ENCODE measurements at regions not wholly inside any gene's neighbourhood (a gene's known extent, or its start where the extent isn't known, plus 50 kb on each side); places are given as distances from the start of the nearest gene placed in this dataset.

GRCh38 chr6:1079525-1079924 is 232.4 kb upstream of the FOXQ1 start:
- H3K9me3 ChIP-seq, result no peaks in the 10 kb centered on the region
- H3K27me3 ChIP-seq, result no peaks in the 10 kb centered on the region
- WGBS, 2 donors, result 79 to 82% methylated on average over 6 of the region's 6 CpGs
- TF ChIP-seq POLR2A (IDR thresholded peaks at IDR 0.05), result no peak
- H3K36me3 ChIP-seq (ENCODE audit: low read depth, missing control alignments), result no peaks in the 10 kb centered on the region
- H3K4me3 ChIP-seq, result no peak overlapping the region
- H3K27ac ChIP-seq, result no peak overlapping the region
- no peaks in the 10 kb centered on the region for H3K4me1 ChIP-seq
- intact Hi-C loops (cut with DNase I; ENCODE audit: low total_unique reads), result no loop called here
- DNase-seq, result no peak

GRCh38 chr6:1077478-1078416 is 234.2 kb upstream of the FOXQ1 start:
- H3K36me3 ChIP-seq (ENCODE audit: low read depth, missing control alignments), result no peaks in the 10 kb centered on the region
- H3K4me3 ChIP-seq, result no peak overlapping the region
- WGBS, 2 donors, result 90 to 94% methylated on average over 22 of the region's 22 CpGs
- no peak for TF ChIP-seq POLR2A (IDR thresholded peaks at IDR 0.05)
- TF ChIP-seq, protein P1, sequence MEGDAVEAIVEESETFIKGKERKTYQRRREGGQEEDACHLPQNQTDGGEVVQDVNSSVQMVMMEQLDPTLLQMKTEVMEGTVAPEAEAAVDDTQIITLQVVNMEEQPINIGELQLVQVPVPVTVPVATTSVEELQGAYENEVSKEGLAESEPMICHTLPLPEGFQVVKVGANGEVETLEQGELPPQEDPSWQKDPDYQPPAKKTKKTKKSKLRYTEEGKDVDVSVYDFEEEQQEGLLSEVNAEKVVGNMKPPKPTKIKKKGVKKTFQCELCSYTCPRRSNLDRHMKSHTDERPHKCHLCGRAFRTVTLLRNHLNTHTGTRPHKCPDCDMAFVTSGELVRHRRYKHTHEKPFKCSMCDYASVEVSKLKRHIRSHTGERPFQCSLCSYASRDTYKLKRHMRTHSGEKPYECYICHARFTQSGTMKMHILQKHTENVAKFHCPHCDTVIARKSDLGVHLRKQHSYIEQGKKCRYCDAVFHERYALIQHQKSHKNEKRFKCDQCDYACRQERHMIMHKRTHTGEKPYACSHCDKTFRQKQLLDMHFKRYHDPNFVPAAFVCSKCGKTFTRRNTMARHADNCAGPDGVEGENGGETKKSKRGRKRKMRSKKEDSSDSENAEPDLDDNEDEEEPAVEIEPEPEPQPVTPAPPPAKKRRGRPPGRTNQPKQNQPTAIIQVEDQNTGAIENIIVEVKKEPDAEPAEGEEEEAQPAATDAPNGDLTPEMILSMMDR (IDR thresholded peaks at IDR 0.05), result no peak
- no peak for DNase-seq
- no peaks in the 10 kb centered on the region for H3K4me1 ChIP-seq
- H3K27ac ChIP-seq, result no peak overlapping the region
- intact Hi-C loops (cut with DNase I; ENCODE audit: low total_unique reads), result no loop called here
- no peaks in the 10 kb centered on the region for H3K9me3 ChIP-seq
- H3K27me3 ChIP-seq, result no peaks in the 10 kb centered on the region

DNA sequence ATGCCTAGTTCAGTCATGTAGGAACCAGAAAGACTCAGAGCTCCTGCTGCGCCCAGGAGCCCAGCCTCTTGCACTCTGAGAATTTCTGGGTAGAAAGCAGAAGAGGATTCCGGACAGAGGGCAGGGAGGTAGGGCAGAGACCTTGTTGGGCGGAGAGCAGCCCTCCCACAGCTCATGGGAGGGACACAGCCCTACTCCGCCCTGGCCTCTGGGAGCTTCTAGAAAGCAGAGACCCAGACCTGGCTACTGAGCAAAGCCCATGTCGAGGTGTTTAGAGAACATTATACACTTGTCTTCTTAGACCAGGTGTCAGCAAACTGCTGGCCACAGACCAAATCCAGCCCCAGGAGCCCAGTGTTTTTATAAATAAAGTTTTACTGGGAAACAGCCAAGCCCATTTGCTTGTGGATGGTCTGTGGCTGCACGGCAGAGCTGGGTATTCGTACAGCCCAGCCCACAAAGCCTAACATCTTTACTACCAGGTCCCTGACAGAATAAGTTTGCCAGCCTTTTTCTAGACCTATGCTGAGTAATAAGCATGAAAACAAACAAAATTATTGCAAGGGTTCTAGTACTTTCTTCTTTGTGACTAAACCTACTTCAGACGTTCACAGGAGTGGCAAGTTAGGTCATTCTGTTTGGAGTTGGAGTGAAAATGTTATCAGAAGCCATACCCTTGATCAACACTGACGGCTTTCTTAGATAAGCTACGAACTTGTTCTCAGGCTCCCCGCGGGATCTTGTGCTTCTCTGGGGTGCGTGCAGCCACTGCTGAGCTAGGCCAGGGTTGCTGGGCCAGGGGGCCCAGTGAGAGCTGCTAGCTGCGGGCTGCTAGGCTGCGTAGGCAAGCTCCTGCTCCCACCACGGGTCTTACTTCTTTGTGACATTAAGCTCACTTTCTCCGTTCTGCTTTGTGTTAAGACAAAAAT is 235.1 kb upstream of the FOXQ1 start:
- TF ChIP-seq POLR2A (IDR thresholded peaks at IDR 0.05), result no peak
- TF ChIP-seq, protein P1 (IDR thresholded peaks at IDR 0.05), result no peak
- no peaks in the 10 kb centered on the region for H3K27me3 ChIP-seq
- 84 to 86% methylated on average over 17 of the region's 17 CpGs for WGBS, 2 donors
- no peak overlapping the region for H3K27ac ChIP-seq
- no peak for DNase-seq
- intact Hi-C loops (cut with DNase I; ENCODE audit: low total_unique reads), result no loop called here
- H3K36me3 ChIP-seq (ENCODE audit: low read depth, missing control alignments), result no peaks in the 10 kb centered on the region
- H3K4me1 ChIP-seq, result no peaks in the 10 kb centered on the region
- H3K9me3 ChIP-seq, result no peaks in the 10 kb centered on the region
- H3K4me3 ChIP-seq, result no peak overlapping the region

DNA sequence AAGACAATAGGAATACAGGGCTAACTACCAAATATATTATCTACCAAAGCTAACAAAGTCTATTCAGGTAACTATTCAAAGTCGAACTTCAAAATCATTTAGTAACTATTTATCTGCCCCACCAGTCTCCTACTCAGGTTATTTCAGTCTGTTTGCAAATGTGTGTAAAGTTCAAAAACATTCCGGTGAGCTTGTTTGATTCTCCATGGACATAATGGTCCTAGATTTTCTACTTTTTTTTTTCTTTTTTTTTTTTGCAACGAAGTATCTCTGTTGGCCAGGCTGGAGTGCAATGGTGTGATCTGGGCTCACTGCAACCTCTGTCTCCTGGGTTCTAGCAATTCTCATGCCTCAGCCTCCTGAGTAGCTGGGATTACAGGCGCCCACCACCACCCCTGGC is 236.0 kb upstream of the FOXQ1 start:
- Histone ChIP-seq H3K4me1 (no peaks in the 10 kb centered on the region), H3K27me3 (no peaks in the 10 kb centered on the region), H3K27ac (no peak overlapping the region), H3K4me3 (no peak overlapping the region), H3K9me3 (no peaks in the 10 kb centered on the region), H3K36me3 (ENCODE audit: low read depth, missing control alignments) (no peaks in the 10 kb centered on the region)
- 95 to 96% methylated on average over 4 of the region's 4 CpGs for WGBS, 2 donors
- no peak for TF ChIP-seq POLR2A (IDR thresholded peaks at IDR 0.05)
- TF ChIP-seq, protein P1 (IDR thresholded peaks at IDR 0.05), result no peak
- intact Hi-C loops (cut with DNase I; ENCODE audit: low total_unique reads), result no loop called here
- DNase-seq, result no peak

GRCh38 chr6:1075444-1075843 is 236.5 kb upstream of the FOXQ1 start:
- H3K27ac ChIP-seq, result no peak overlapping the region
- TF ChIP-seq, protein P1 (IDR thresholded peaks at IDR 0.05), result no peak
- no peak for TF ChIP-seq POLR2A (IDR thresholded peaks at IDR 0.05)
- 48 to 65% methylated on average over 4 of the region's 4 CpGs for WGBS, 2 donors

More at GRCh38 chr6:1075444-1075843, 236.5 kb upstream of the FOXQ1 start:
- Histone ChIP-seq H3K4me3 (no peak overlapping the region), H3K9me3 (no peaks in the 10 kb centered on the region), H3K36me3 (ENCODE audit: low read depth, missing control alignments) (no peaks in the 10 kb centered on the region), H3K4me1 (no peaks in the 10 kb centered on the region), H3K27me3 (no peaks in the 10 kb centered on the region)
- no peak for DNase-seq
- intact Hi-C loops (cut with DNase I; ENCODE audit: low total_unique reads), result no loop called here

Data from testis (tissue), 2 donors.